ENCODE measurements at regions not wholly inside any gene's neighbourhood (a gene's known extent, or its start where the extent isn't known, plus 50 kb on each side); places are given as distances from the start of the nearest gene placed in this dataset.

GRCh38 chr7:53794816-53795215 lies 747.4 kb upstream of the VSTM2A start:
- no peaks in the 10 kb centered on the region for H3K27me3 ChIP-seq (ENCODE audit: insufficient read depth, poor library complexity, severe bottlenecking)
- no peaks in the 10 kb centered on the region for H3K9me3 ChIP-seq (ENCODE audit: severe bottlenecking)
- H3K36me3 ChIP-seq (ENCODE audit: low read depth) = no peaks in the 10 kb centered on the region
- ATAC-seq (ENCODE audit: low read depth) (no peak), DNase-seq (ENCODE audit: low spot score) (no peak)
- no peak overlapping the region for H3K4me3 ChIP-seq (ENCODE audit: severe bottlenecking)
- no peak overlapping the region for H3K27ac ChIP-seq (ENCODE audit: poor library complexity, severe bottlenecking)
- TF ChIP-seq, protein P1, sequence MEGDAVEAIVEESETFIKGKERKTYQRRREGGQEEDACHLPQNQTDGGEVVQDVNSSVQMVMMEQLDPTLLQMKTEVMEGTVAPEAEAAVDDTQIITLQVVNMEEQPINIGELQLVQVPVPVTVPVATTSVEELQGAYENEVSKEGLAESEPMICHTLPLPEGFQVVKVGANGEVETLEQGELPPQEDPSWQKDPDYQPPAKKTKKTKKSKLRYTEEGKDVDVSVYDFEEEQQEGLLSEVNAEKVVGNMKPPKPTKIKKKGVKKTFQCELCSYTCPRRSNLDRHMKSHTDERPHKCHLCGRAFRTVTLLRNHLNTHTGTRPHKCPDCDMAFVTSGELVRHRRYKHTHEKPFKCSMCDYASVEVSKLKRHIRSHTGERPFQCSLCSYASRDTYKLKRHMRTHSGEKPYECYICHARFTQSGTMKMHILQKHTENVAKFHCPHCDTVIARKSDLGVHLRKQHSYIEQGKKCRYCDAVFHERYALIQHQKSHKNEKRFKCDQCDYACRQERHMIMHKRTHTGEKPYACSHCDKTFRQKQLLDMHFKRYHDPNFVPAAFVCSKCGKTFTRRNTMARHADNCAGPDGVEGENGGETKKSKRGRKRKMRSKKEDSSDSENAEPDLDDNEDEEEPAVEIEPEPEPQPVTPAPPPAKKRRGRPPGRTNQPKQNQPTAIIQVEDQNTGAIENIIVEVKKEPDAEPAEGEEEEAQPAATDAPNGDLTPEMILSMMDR (IDR thresholded peaks at IDR 0.05; ENCODE audit: poor library complexity, severe bottlenecking) = no peak
- no peaks in the 10 kb centered on the region for H3K4me1 ChIP-seq (ENCODE audit: insufficient read depth, poor library complexity, severe bottlenecking)

GRCh38 chr7:53800746-53801145 lies 741.4 kb upstream of the VSTM2A start:
- ATAC-seq (ENCODE audit: low read depth) (no peak), DNase-seq (ENCODE audit: low spot score) (no peak)
- Histone ChIP-seq H3K36me3 (ENCODE audit: low read depth) (no peaks in the 10 kb centered on the region), H3K9me3 (ENCODE audit: severe bottlenecking) (no peaks in the 10 kb centered on the region), H3K27me3 (ENCODE audit: insufficient read depth, poor library complexity, severe bottlenecking) (no peaks in the 10 kb centered on the region), H3K4me1 (ENCODE audit: insufficient read depth, poor library complexity, severe bottlenecking) (no peaks in the 10 kb centered on the region), H3K4me3 (ENCODE audit: severe bottlenecking) (no peak overlapping the region), H3K27ac (ENCODE audit: poor library complexity, severe bottlenecking) (no peak overlapping the region)
- TF ChIP-seq, protein P1 (IDR thresholded peaks at IDR 0.05; ENCODE audit: poor library complexity, severe bottlenecking) = no peak

GRCh38 chr7:53806119-53806518 lies 736.1 kb upstream of the VSTM2A start:
- TF ChIP-seq, protein P1 (IDR thresholded peaks at IDR 0.05; ENCODE audit: poor library complexity, severe bottlenecking) = no peak
- DNase-seq (ENCODE audit: low spot score) (no peak), ATAC-seq (ENCODE audit: low read depth) (no peak)
- Histone ChIP-seq H3K27ac (ENCODE audit: poor library complexity, severe bottlenecking) (no peak overlapping the region), H3K4me3 (ENCODE audit: severe bottlenecking) (no peak overlapping the region), H3K9me3 (ENCODE audit: severe bottlenecking) (no peaks in the 10 kb centered on the region), H3K36me3 (ENCODE audit: low read depth) (no peaks in the 10 kb centered on the region), H3K27me3 (ENCODE audit: insufficient read depth, poor library complexity, severe bottlenecking) (peaks cover 4% of the 10 kb centered on the region), H3K4me1 (ENCODE audit: insufficient read depth, poor library complexity, severe bottlenecking) (no peaks in the 10 kb centered on the region)

DNA sequence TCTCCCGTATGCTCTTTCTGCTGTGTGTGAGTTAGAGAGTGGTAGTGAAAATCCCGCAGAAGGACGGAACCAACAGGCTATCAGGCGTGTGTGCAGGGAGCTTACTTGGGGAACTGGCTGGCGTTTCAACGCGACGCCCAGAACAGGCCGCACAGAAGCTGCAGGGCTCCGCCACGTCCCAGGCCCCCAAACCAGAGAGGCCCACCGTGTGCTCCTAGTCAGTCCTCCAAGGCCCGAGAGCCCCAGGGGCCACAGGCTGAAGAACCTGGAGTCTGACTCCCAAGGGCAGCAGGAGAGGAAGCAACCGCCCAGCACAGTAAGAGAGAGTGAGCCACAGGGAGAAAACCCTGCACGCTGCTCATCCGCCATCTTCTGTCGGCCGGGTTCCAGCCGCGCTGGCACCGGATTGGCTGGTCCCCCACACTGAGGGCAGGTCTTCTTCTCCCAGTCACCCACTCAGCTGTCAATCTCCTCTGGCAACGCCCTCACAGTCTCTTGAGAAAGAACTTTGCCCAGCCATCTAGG lies 730.6 kb upstream of the VSTM2A start:
- Histone ChIP-seq H3K36me3 (ENCODE audit: low read depth) (no peaks in the 10 kb centered on the region), H3K4me3 (ENCODE audit: severe bottlenecking) (no peak overlapping the region), H3K27me3 (ENCODE audit: insufficient read depth, poor library complexity, severe bottlenecking) (peaks cover 4% of the 10 kb centered on the region), H3K27ac (ENCODE audit: poor library complexity, severe bottlenecking) (no peak overlapping the region), H3K9me3 (ENCODE audit: severe bottlenecking) (no peaks in the 10 kb centered on the region), H3K4me1 (ENCODE audit: insufficient read depth, poor library complexity, severe bottlenecking) (no peaks in the 10 kb centered on the region)
- TF ChIP-seq, protein P1 (IDR thresholded peaks at IDR 0.05; ENCODE audit: poor library complexity, severe bottlenecking) = no peak
- ATAC-seq (ENCODE audit: low read depth) (no peak), DNase-seq (ENCODE audit: low spot score) (no peak)

DNA sequence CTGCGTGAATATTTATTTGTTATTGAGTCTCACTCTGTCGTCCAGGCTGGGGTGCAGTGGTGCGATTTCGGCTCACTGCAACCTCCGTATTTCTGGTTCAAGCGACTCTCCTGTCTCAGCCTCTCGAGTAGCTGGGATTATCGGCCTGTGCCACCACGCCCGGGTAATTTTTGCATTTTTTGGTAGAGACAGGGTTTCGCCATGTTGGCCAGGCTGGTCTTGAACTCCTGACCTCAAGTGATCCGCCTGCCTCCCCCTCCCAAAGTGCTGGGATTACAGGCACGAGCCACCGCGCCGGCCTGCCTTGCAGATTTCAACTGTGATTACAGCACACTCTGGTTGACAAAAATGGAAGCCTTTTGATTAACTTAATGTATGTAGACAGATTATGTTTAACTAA lies 730.0 kb upstream of the VSTM2A start:
- DNase-seq (ENCODE audit: low spot score) = no peak
- Histone ChIP-seq H3K4me1 (ENCODE audit: insufficient read depth, poor library complexity, severe bottlenecking) (no peaks in the 10 kb centered on the region), H3K27ac (ENCODE audit: poor library complexity, severe bottlenecking) (no peak overlapping the region), H3K27me3 (ENCODE audit: insufficient read depth, poor library complexity, severe bottlenecking) (peaks cover 4% of the 10 kb centered on the region), H3K4me3 (ENCODE audit: severe bottlenecking) (no peak overlapping the region), H3K9me3 (ENCODE audit: severe bottlenecking) (no peaks in the 10 kb centered on the region), H3K36me3 (ENCODE audit: low read depth) (no peaks in the 10 kb centered on the region)
- ATAC-seq (ENCODE audit: low read depth) = no peak
- TF ChIP-seq, protein P1 (IDR thresholded peaks at IDR 0.05; ENCODE audit: poor library complexity, severe bottlenecking) = no peak
